Esophagus squamous epithelium (tissue), 5 donors: ENCODE measurements at regions not wholly inside any gene's neighbourhood (a gene's known extent, or its start where the extent isn't known, plus 50 kb on each side); places are given as distances from the start of the nearest gene placed in this dataset.

ENCODE experiments used
- DNase-seq: peaks from one replicate; lab custom pipeline; 2025; lab: John Stamatoyannopoulos, UW
- H3K27ac ChIP-seq, 4 donors: fragments of 200-600 bp; sonication (generic); one replicate each; pipeline ENCODE4 v1.5.1; 2016 to 2019; ENCODE audit warnings: mild to moderate bottlenecking in 1 of 4
- H3K27me3 ChIP-seq, 4 donors: fragments of 200-600 bp; sonication (generic); 1 replicate in 3 of 4; 2 replicates in 1 of 4; pipeline versions ENCODE4 v1.5.1 to v1.6.0; 2017 to 2021; ENCODE audit warnings: antibody characterized with exemption in 1 of 4
- H3K36me3 ChIP-seq, 3 donors: fragments of 200-600 bp; sonication (generic); one replicate each; pipeline ENCODE4 v1.5.1; 2016 to 2019
- H3K4me1 ChIP-seq, 3 donors: fragments of 200-600 bp; sonication (generic); one replicate each; pipeline ENCODE4 v1.5.1; 2017 to 2019
- H3K4me3 ChIP-seq, 4 donors: fragments of 200-600 bp; sonication (generic); 1 replicate in 3 of 4; 2 replicates in 1 of 4; pipeline ENCODE4 v1.5.1; 2016 to 2019; ENCODE audit warnings: mild to moderate bottlenecking in 2 of 4, moderate library complexity in 1 of 4
- H3K9me3 ChIP-seq, 3 donors: fragments of 200-600 bp; sonication (generic); one replicate each; pipeline ENCODE4 v1.5.1; 2016 to 2019
- POLR2A ChIP-seq, 4 donors: fragments of 450-650 bp; IDR thresholded peaks; one replicate each; pipeline ENCODE4 v1.6.1; 2017; ENCODE audit warnings: antibody characterized with exemption in 4 of 4, mild to moderate bottlenecking in 4 of 4, moderate library complexity in 3 of 4
- WGBS, 2 donors: methylation state at CpG; one replicate each; pipeline ENCODE4 v1.1.5; 2018; 5-methylcytosine and 5-hydroxymethylcytosine counted together
- intact Hi-C: fragments of 100-400 bp; cut with DNase I; formaldehyde crosslinking; loops from one replicate; pipeline ENCODE4 v1.15.0; 2022
- TF ChIP-seq, protein P1 (sequence below), 6 experiments: fragments of 450-650 bp in 4 of 6; fragments of 200-600 bp in 2 of 6; sonication (generic) in 2 of 6; IDR thresholded peaks; one replicate each; pipeline ENCODE4 v1.5.1; 2016 to 2019; ENCODE audit warnings: antibody characterized with exemption in 6 of 6, mild to moderate bottlenecking in 4 of 6, moderate library complexity in 4 of 6
- donor health status: DM: yes; HTN: yes; CAD: no.

DNA sequence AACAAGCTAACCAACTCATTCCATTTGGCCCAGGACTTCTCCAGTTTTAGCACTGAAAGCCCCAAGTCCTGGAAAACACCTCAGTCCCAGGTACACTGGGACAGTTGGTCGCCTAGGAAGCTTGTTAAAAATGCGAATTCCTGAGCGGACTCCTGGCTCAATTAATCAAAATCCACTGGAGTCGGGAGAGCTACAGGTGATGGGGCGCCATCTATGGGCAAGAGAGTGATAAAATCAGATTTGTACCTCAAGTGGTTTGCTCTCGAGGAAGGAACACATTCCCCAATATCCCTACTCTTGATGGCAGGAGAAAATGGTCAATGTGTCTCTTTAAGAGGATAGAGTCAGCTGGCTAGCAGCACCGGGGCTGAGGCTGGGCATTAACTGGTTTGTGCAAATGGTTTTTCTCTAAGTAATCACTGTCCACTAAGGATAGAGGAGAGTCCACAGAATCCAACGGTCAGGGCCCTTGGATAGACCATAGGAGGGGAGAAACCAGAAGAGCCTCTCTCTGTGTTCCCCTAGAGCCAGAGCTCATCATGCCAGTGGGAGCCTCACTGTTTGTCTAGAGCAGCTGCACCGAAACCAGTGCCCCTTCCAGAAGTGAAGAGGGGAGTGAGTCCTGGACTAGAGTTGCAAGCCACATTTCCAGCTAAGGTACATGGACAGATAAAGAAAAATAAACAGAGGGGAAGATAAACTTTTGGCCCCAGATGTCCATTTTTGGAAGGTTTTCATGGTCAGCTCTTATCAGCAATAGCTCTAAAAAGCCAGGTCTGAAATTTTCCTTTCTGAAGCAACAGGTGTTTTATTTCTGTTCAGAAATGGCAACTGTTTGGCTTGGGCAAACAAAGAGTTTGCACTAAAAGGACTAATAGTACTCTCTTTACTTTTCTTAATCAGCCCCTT, 148.5 kb downstream of the TENT5C start:
- Histone ChIP-seq H3K4me1 (peaks cover 0 to 15% (median 9%) of the 10 kb centered on the region in 3 donors), H3K27me3 (peaks cover 0 to 10% (median 0%) of the 10 kb centered on the region in 4 donors), H3K36me3 (no peaks in the 10 kb centered on the region), H3K4me3 (peak overlapping the region in 1 of 4 donors; percentile 27), H3K27ac (no peak overlapping the region), H3K9me3 (no peaks in the 10 kb centered on the region)
- TF ChIP-seq, protein P1, sequence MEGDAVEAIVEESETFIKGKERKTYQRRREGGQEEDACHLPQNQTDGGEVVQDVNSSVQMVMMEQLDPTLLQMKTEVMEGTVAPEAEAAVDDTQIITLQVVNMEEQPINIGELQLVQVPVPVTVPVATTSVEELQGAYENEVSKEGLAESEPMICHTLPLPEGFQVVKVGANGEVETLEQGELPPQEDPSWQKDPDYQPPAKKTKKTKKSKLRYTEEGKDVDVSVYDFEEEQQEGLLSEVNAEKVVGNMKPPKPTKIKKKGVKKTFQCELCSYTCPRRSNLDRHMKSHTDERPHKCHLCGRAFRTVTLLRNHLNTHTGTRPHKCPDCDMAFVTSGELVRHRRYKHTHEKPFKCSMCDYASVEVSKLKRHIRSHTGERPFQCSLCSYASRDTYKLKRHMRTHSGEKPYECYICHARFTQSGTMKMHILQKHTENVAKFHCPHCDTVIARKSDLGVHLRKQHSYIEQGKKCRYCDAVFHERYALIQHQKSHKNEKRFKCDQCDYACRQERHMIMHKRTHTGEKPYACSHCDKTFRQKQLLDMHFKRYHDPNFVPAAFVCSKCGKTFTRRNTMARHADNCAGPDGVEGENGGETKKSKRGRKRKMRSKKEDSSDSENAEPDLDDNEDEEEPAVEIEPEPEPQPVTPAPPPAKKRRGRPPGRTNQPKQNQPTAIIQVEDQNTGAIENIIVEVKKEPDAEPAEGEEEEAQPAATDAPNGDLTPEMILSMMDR (IDR thresholded peaks at IDR 0.05) = peak; percentile 59 to 74 (median 68)
- no peak for TF ChIP-seq POLR2A (IDR thresholded peaks at IDR 0.05)
- no peak for DNase-seq
- WGBS, 2 donors = 8 to 13% methylated on average over 7 to 8 of the region's 9 CpGs
- intact Hi-C loops = no loop called here

DNA sequence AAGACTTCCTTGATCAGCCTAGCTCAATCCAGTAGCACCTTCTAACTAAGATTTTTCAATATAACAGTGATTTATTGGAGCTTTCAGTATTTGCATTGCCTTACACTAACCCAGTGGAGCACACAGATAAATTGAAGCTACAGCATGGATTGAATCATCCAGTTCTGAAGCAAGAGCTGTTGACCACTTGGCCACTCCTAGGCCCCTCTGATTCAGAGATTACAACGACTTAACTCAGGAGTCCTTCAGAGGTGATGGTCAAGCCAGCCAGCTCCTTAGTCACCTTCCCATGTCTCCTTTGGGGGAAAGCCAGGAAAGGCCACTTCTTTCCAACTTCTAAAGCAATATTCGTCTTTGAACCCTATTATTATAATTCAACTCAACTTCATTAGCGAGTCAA, 151.8 kb downstream of the TENT5C start:
- DNase-seq = no peak
- intact Hi-C loops = loop anchor here (5.0 kb wide), 1 partner anchor 220 kb away; no protein-coding TSS in a partner anchor

DNA sequence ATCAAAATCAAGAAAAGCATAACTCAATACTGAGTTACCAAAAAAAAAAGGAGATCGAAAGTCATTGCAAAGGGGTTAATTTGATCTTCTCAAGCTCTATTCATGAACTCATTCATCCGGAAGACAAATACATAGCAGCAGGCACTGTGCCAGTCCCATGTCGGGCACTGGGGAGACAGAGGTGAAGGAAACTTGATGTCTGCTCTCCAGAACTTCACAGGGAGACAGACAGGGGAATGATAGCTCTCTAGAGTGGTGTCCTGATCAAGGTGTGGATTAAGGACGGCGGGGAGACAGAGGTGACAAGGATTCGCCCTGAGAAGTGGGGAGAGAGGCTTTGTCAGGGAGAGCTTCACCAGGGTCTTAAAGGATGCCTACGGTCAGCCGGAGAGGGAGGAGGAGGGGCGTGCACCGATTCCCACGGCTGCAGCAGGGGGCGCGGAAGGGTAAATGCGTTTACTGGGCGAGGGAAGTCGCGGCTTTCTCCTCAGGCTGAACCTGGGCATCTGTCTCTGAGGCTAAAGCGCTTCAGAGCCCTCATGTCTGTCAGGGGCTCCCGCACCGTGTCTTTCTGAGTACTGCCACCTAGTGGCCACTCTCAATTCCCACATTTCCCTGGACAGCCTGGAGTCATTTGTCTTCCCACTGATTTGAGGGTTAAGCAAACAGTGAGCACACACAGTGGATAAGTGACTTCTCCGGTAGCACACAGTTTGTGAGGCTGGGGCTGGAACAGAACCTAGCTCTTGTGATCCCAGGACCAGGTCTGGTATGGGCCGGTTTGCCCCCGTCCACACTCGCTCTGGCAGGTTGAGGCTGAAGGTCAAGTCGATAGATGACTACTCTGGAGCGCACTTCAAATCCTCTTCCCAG, 152.8 kb downstream of the TENT5C start:
- Histone ChIP-seq H3K36me3 (no peaks in the 10 kb centered on the region), H3K4me1 (peaks cover 0 to 12% (median 9%) of the 10 kb centered on the region in 3 donors), H3K9me3 (no peaks in the 10 kb centered on the region), H3K4me3 (peak overlapping the region in 3 of 4 donors; percentile 37 to 66 (median 37)), H3K27me3 (peaks cover 0 to 10% (median 0%) of the 10 kb centered on the region in 4 donors), H3K27ac (peak overlapping the region in 1 of 4 donors; percentile 28)
- TF ChIP-seq, protein P1 (IDR thresholded peaks at IDR 0.05) = peak; percentile 63 to 85 (median 74)
- TF ChIP-seq POLR2A (IDR thresholded peaks at IDR 0.05) = no peak
- 11 to 12% methylated on average over 17 to 25 of the region's 26 CpGs for WGBS, 2 donors
- no peak for DNase-seq
- intact Hi-C loops = loop anchor here (5.0 kb wide), 1 partner anchor 221 kb away; no protein-coding TSS in a partner anchor

More for the DNA sequence above, 151.8 kb downstream of the TENT5C start:
- Histone ChIP-seq H3K36me3 (no peaks in the 10 kb centered on the region), H3K27ac (no peak overlapping the region), H3K4me3 (no peak overlapping the region), H3K27me3 (peaks cover 0 to 10% (median 0%) of the 10 kb centered on the region in 4 donors), H3K9me3 (no peaks in the 10 kb centered on the region), H3K4me1 (peaks cover 0 to 15% (median 9%) of the 10 kb centered on the region in 3 donors)
- 66 to 76% methylated on average over 3 of the region's 3 CpGs for WGBS, 2 donors
- TF ChIP-seq POLR2A (IDR thresholded peaks at IDR 0.05) = no peak
- TF ChIP-seq, protein P1 (IDR thresholded peaks at IDR 0.05) = no peak

DNA sequence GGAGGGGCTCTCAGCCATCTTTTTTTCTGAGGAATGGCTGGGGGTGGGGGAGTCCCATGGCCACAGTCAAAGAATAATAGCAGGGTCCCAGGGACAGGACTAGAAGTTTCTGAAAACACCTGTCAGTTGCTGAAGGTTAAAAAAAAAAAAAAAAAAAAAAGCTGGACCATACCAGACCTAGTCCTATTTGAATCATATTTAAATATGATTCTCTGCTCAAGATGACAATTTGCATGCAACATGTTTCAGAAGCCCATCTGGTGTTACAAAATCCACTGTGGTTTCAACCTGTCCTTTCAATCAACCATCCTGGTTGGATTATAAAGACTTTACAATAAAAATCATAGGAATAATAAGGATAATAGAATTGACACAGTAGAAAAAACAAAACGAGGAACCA, 153.7 kb downstream of the TENT5C start:
- TF ChIP-seq POLR2A (IDR thresholded peaks at IDR 0.05) = no peak
- TF ChIP-seq, protein P1 (IDR thresholded peaks at IDR 0.05) = no peak

More for the DNA sequence above, 153.7 kb downstream of the TENT5C start:
- peaks cover 0 to 9% (median 8%) of the 10 kb centered on the region in 3 donors for H3K4me1 ChIP-seq
- H3K36me3 ChIP-seq = no peaks in the 10 kb centered on the region
- WGBS, 2 donors = 41 to 56% methylated on average over 1 of the region's 1 CpG
- H3K4me3 ChIP-seq = no peak overlapping the region
- H3K9me3 ChIP-seq = no peaks in the 10 kb centered on the region
- peaks cover 0 to 5% (median 0%) of the 10 kb centered on the region in 4 donors for H3K27me3 ChIP-seq
- DNase-seq = no peak
- H3K27ac ChIP-seq = no peak overlapping the region
- intact Hi-C loops = loop anchor here (5.0 kb wide), 1 partner anchor 222 kb away; no protein-coding TSS in a partner anchor
